ENCODE measurements at regions not wholly inside any gene's neighbourhood (a gene's known extent, or its start where the extent isn't known, plus 50 kb on each side); places are given as distances from the start of the nearest gene placed in this dataset.

- H3K4me1 ChIP-seq (ENCODE audit: control insufficient read depth in 1 of 2, insufficient read depth in 2 of 2, low read length in 2 of 2), result no peaks in the 10 kb centered on the region
- intact Hi-C loops (cut with micrococcal nuclease), result no loop called here
- ChIA-PET POLR2A (no interaction called here), RAD21 (ENCODE audit: low non-redundant PET in 1 of 2, low total read pairs in 2 of 2, uncharacterized antibody in 2 of 2, unreplicated experiment in 2 of 2) (no interaction called here), CTCF (no interaction called here)
- no peaks in the 10 kb centered on the region for H3K36me3 ChIP-seq (ENCODE audit: control insufficient read depth in 1 of 2, insufficient read depth in 2 of 2, low read length in 2 of 2)
- no peak overlapping the region for H3K9ac ChIP-seq (ENCODE audit: low read length)
- H3K4me3 ChIP-seq (replicated peaks in 1 of 2; ENCODE audit: low read depth in 1 of 2, low read length in 2 of 2), result no peak overlapping the region
- DNase-seq (ENCODE audit: low read depth, low spot score), result no peak
- no peak overlapping the region for H3K27ac ChIP-seq (ENCODE audit: low read depth, low read length)
- H3K27me3 ChIP-seq (ENCODE audit: insufficient read depth, low read length), result no peaks in the 10 kb centered on the region
- H3K9me2 ChIP-seq (ENCODE audit: insufficient read depth), result no peaks in the 10 kb centered on the region
- no peak for ATAC-seq
- no peaks in the 10 kb centered on the region for H4K20me1 ChIP-seq (ENCODE audit: insufficient read depth)
- no peak overlapping the region for H3K4me2 ChIP-seq (ENCODE audit: low read length)
- peaks cover 8 to 10% of the 10 kb centered on the region in 2 experiments; a peak in 2 of 4 replicates for H3K9me3 ChIP-seq (ENCODE audit: control insufficient read depth in 1 of 2, insufficient read depth in 1 of 2, low read depth in 1 of 2, low read length in 2 of 2)
- BruUV-seq (replicated peaks), result no TSS peak
- no peaks in the 10 kb centered on the region for H3K79me2 ChIP-seq (ENCODE audit: insufficient read depth, low read length)
- no peak overlapping the region for H2AFZ ChIP-seq (ENCODE audit: low read depth, low read length, poor library complexity, severe bottlenecking)
- no peak for TF ChIP-seq FOSL1 (IDR thresholded peaks at IDR 0.05; ENCODE audit: low read depth)
- no peak for TF ChIP-seq JUND (IDR thresholded peaks at IDR 0.05)
- no peak for TF ChIP-seq SRF (IDR thresholded peaks at IDR 0.05; ENCODE audit: low read depth)
- TF ChIP-seq CEBPB (IDR thresholded peaks at IDR 0.05; ENCODE audit: low read depth), result no peak
- TF ChIP-seq SIN3A (IDR thresholded peaks at IDR 0.05; ENCODE audit: low read depth), result no peak
- TF ChIP-seq ELF1 (IDR thresholded peaks at IDR 0.05; ENCODE audit: borderline replicate concordance, low read depth), result no peak
- no peak for TF ChIP-seq REST (IDR thresholded peaks at IDR 0.05; ENCODE audit: low read depth)
- no peak for TF ChIP-seq CBX3 (IDR thresholded peaks at IDR 0.05; ENCODE audit: low read depth)
- TF ChIP-seq ZNF274 (IDR thresholded peaks at IDR 0.05; ENCODE audit: low read depth, low read length), result no peak
- TF ChIP-seq ZFX (IDR thresholded peaks at IDR 0.05), result no peak
Measured at GRCh38 chr10:36424502-36424901, 700.9 kb upstream of the ANKRD30A start.
